ENCODE measurements at regions not wholly inside any gene's neighbourhood (a gene's known extent, or its start where the extent isn't known, plus 50 kb on each side); places are given as distances from the start of the nearest gene placed in this dataset.
"Not testable (repeated sequence)": the region's sequence is repeated elsewhere in the genome, so short reads cannot be mapped to it uniquely, and the experiment has no call there.

DNA sequence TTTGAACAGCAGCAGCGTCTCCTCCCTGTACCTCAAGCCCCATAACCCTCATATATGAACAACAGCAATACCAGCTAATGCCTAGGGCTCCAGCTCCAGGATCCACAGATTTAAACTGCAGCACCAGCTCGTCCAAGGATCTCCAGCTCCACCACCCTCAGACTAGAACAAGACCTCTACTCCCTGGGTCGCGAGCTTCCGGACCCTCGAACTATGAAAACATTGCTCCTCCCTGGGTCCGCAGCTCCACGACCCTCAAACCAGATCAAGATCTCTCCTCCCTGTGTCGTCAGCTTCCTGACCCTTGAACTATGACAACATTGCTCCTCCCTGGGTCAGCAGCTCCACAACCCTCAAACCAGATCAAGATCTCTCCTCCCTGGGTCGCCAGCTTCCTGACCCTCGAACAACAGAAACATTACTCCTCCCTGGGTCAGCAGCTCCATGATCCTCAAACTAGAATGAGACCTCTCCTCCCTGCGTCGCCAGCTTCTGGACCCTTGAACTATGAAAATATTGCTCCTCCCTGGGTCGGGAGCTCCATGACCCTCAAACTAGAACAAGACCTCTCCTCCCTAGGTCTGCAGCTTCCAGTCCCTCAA is 339.0 kb upstream of the SULF2 start:
- DNase-seq (ENCODE audit: insufficient read length, low spot score) = no peak
- TF ChIP-seq SPI1 (IDR thresholded peaks at IDR 0.05; ENCODE audit: low read depth, low read length) (no peak), POLR2A (IDR thresholded peaks at IDR 0.05; ENCODE audit: low read depth, low read length) (no peak), POU2F2 (IDR thresholded peaks at IDR 0.05; ENCODE audit: low read depth, low read length) (no peak), TAF1 (IDR thresholded peaks at IDR 0.05; ENCODE audit: low read depth, low read length) (no peak), PAX5 (IDR thresholded peaks at IDR 0.05; ENCODE audit: insufficient read depth, low read length, severe bottlenecking) (no peak)
- FAIRE-seq = no peak

DNA sequence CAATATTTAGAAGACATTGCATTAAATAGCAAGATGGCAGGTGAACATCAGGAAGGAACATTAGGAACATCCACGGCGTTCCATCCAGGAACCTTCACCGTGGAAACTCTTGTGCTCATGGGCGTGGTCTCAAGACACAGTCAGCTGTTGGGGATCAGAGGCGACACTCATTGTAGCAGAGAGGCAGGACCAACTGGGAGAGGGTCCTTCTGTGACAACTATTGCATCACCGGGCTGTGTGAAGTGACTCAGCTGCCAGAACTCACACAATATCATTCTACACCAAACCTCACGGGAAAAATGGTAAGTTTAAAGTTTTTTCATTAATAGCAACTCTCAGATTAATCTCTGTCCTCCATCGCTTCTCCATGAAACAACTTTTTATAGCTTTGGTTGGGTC is 334.8 kb upstream of the SULF2 start:
- DNase-seq (ENCODE audit: insufficient read length, low spot score) (no peak), FAIRE-seq (no peak)
- TF ChIP-seq TAF1 (IDR thresholded peaks at IDR 0.05; ENCODE audit: low read depth, low read length) = no peak
- no peak for TF ChIP-seq PAX5 (IDR thresholded peaks at IDR 0.05; ENCODE audit: insufficient read depth, low read length, severe bottlenecking)
- no peak for TF ChIP-seq POLR2A (IDR thresholded peaks at IDR 0.05; ENCODE audit: low read depth, low read length)
- no peak for TF ChIP-seq POU2F2 (IDR thresholded peaks at IDR 0.05; ENCODE audit: low read depth, low read length)
- TF ChIP-seq SPI1 (IDR thresholded peaks at IDR 0.05; ENCODE audit: low read depth, low read length) = no peak
- TF ChIP-seq POLR2AphosphoS5 (IDR thresholded peaks at IDR 0.05; ENCODE audit: low read depth, low read length) = no peak

DNA sequence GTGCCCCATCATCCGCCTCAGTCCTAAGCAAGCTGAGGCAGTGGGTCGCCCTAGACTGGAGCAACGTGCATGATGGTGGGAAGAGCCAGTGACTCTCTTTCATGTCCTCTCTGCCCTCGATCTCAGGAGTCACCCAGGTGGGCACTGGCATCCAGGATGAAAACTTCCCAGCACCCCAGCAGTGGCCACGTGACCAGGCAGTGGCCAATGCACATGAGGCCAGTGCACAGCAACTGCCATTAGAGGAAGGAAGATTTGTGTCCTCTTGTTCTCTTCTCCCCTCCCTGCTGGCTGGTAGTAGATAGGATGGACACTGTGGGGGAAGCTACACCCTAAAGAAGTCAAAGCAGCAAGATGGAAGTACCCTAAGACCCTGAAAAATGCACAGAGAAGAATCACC is 334.1 kb upstream of the SULF2 start:
- not testable (repeated sequence) for FAIRE-seq; DNase-seq (ENCODE audit: insufficient read length, low spot score)

DNA sequence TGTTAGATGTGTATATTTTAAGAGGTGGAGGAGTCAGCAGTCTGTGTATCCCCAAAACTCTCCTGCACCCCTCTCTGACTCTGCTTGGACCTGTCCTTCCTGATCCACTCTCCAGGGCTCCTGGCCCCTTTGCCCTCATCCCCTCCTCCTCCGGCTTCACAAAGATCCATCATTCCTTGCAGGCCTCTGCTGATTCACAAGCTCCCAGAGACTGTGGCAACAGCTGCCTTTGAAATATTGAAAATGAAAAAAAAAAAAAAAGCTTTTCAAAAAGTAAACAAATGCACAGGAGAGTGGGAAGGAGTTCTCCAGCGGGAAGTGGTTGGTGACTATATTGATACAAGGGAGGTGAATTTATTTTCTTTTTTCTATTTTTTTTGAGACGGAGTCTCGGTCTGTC is 330.2 kb upstream of the SULF2 start:
- TF ChIP-seq POLR2A (IDR thresholded peaks at IDR 0.05; ENCODE audit: low read depth, low read length) (no peak), POU2F2 (IDR thresholded peaks at IDR 0.05; ENCODE audit: low read depth, low read length) (no peak), PAX5 (IDR thresholded peaks at IDR 0.05; ENCODE audit: insufficient read depth, low read length, severe bottlenecking) (no peak), TAF1 (IDR thresholded peaks at IDR 0.05; ENCODE audit: low read depth, low read length) (no peak), POLR2AphosphoS5 (IDR thresholded peaks at IDR 0.05; ENCODE audit: low read depth, low read length) (no peak)
- FAIRE-seq (no peak), DNase-seq (ENCODE audit: insufficient read length, low spot score) (no peak)

DNA sequence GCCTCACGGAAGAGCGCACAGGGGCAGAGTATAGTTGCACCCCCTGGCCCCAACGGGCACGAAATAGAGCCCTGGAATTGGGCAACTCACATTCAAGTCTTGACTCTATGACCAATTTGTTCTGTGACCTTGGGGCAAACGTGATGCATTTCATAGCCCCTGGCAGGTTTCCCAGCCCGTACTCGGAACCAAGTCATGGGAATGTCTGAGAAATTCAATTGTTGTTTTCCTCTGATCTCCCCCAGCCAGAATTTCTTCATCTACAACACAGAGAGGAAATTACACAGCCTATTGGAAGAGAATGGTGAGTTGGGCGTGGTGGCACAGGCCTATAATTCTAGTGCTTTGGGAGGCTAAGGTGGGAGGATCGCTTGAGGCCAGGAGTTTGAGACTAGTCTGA is 322.3 kb upstream of the SULF2 start:
- FAIRE-seq (no peak), DNase-seq (ENCODE audit: insufficient read length, low spot score) (no peak)
- TF ChIP-seq POLR2AphosphoS5 (IDR thresholded peaks at IDR 0.05; ENCODE audit: low read depth, low read length) (no peak), PAX5 (IDR thresholded peaks at IDR 0.05; ENCODE audit: insufficient read depth, low read length, severe bottlenecking) (no peak), TAF1 (IDR thresholded peaks at IDR 0.05; ENCODE audit: low read depth, low read length) (no peak), POU2F2 (IDR thresholded peaks at IDR 0.05; ENCODE audit: low read depth, low read length) (no peak)

DNA sequence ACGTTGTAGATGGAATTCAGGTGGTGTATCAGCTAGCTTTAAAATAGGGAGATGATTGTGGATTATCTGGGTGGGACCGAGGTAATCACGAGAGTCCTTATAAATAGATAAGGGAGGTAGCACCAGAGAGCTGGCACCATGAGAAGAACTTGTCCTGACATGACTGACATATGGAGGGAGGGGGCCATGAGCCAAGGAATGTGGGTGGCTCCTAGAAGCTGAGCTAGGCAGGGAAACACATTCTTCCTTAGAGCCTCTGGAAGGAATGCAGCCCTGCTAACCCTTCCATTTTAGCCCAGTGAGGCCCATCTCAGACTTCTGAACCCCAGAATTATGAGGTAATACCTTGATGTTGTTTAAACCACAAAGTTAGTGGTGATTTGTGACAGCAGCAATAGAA is 321.1 kb upstream of the SULF2 start:
- FAIRE-seq = no peak
- no peak for DNase-seq (ENCODE audit: insufficient read length, low spot score)
- TF ChIP-seq POLR2AphosphoS5 (IDR thresholded peaks at IDR 0.05; ENCODE audit: low read depth, low read length) = no peak
- no peak for TF ChIP-seq POU2F2 (IDR thresholded peaks at IDR 0.05; ENCODE audit: low read depth, low read length)
- no peak for TF ChIP-seq TAF1 (IDR thresholded peaks at IDR 0.05; ENCODE audit: low read depth, low read length)
- no peak for TF ChIP-seq POLR2A (IDR thresholded peaks at IDR 0.05; ENCODE audit: low read depth, low read length)
- no peak for TF ChIP-seq SPI1 (IDR thresholded peaks at IDR 0.05; ENCODE audit: low read depth, low read length)
- TF ChIP-seq PAX5 (IDR thresholded peaks at IDR 0.05; ENCODE audit: insufficient read depth, low read length, severe bottlenecking) = no peak

DNA sequence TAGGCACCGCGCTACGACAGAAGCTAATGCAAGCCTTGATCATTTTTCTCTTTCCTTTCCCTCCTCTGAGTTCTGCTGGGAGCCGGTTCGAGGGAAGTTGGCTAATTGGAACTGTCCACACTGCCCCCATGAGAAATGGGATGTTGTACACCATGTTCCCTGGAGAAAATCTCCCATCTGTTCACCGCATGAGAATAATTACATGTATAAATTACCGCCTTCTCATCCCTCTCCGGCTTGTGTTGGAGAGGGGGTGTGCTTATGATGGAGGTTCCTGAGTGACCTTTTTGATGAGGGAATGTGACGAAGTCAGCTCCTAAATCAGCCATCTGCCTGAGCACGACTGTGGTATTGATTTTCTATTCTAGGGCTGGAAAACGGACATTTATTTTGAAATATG is 320.2 kb upstream of the SULF2 start:
- no peak for DNase-seq (ENCODE audit: insufficient read length, low spot score)
- no peak for TF ChIP-seq POLR2AphosphoS5 (IDR thresholded peaks at IDR 0.05; ENCODE audit: low read depth, low read length)
- no peak for TF ChIP-seq TAF1 (IDR thresholded peaks at IDR 0.05; ENCODE audit: low read depth, low read length)
- TF ChIP-seq PAX5 (IDR thresholded peaks at IDR 0.05; ENCODE audit: insufficient read depth, low read length, severe bottlenecking) = no peak
- no peak for TF ChIP-seq SPI1 (IDR thresholded peaks at IDR 0.05; ENCODE audit: low read depth, low read length)
- TF ChIP-seq POLR2A (IDR thresholded peaks at IDR 0.05; ENCODE audit: low read depth, low read length) = no peak
- TF ChIP-seq POU2F2 (IDR thresholded peaks at IDR 0.05; ENCODE audit: low read depth, low read length) = no peak
- FAIRE-seq = no peak

DNA sequence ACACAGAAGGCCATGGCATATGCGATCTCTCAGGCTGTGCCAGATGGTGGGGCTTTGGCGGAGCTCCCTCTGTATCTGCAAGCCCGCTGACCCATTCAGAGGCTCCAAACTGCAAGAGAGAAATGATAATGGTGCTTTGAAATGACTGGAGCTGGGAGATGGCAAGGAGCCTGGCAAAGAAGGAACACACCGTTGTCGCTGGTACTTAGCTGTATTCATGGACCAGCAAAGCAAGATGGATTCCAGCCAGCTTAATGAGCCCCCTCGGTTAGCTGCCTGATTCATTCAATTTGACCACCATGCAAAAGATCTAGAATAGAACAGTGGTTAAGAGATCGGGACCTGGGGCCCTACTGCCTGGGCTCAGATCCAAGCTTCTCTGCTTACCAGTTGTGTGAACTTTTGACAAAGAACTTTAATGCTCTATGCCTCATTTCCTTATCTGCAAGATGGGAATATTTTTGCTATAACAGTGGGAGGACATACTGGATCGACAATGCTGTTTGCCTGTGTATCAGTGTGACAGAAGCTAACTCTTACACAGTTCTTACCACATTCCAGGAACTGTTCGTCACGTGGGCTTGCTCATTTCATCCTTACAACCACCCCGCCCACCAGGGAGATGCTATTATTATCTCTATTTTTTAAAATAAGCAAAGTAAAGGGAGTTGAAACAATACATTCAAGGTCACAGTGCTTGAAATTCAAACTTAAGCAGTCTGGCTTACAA is 317.8 kb upstream of the SULF2 start:
- no peak for FAIRE-seq
- no peak for DNase-seq (ENCODE audit: insufficient read length, low spot score)
- TF ChIP-seq TAF1 (IDR thresholded peaks at IDR 0.05; ENCODE audit: low read depth, low read length) = no peak
- no peak for TF ChIP-seq POLR2AphosphoS5 (IDR thresholded peaks at IDR 0.05; ENCODE audit: low read depth, low read length)
- TF ChIP-seq PAX5 (IDR thresholded peaks at IDR 0.05; ENCODE audit: insufficient read depth, low read length, severe bottlenecking) = no peak
- TF ChIP-seq POLR2A (IDR thresholded peaks at IDR 0.05; ENCODE audit: low read depth, low read length) = no peak
- TF ChIP-seq SPI1 (IDR thresholded peaks at IDR 0.05; ENCODE audit: low read depth, low read length) = no peak
- no peak for TF ChIP-seq POU2F2 (IDR thresholded peaks at IDR 0.05; ENCODE audit: low read depth, low read length)

DNA sequence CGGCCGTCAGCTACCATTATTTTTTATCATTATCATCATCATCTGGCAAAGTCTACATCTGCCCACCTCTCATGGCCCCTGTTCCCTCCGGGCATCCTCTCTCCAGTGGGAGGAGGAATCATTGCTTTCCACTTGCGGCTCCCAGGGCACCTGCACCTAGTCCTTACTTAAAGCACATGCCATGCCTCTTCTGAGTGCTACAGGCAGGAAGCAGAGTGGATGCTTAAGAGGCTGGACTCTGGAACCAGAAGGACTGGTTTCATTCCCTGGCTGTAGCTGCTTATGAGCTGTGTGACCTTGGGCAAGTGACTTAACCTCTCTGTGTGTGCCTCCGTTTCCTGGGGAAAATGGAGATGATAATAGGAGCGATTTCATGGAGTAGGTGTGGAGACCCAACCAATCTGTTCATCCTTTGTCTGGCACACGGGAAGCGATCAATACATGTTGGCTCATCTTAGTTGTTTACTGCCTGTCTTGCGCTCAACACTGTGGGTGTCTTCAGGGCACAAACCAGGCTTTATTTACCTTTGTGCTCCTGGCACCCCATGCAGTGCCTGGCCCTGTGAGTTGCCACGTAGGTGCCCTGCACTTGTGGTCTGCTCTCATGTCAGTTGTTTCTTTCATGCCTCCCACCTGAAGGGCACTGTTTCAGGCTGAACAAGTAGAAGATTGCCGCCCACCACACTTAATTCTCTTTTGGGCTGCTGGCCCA is 317.0 kb upstream of the SULF2 start:
- TF ChIP-seq PAX5 (IDR thresholded peaks at IDR 0.05; ENCODE audit: insufficient read depth, low read length, severe bottlenecking) (no peak), POU2F2 (IDR thresholded peaks at IDR 0.05; ENCODE audit: low read depth, low read length) (no peak), TAF1 (IDR thresholded peaks at IDR 0.05; ENCODE audit: low read depth, low read length) (no peak), SPI1 (IDR thresholded peaks at IDR 0.05; ENCODE audit: low read depth, low read length) (no peak), POLR2A (IDR thresholded peaks at IDR 0.05; ENCODE audit: low read depth, low read length) (no peak), POLR2AphosphoS5 (IDR thresholded peaks at IDR 0.05; ENCODE audit: low read depth, low read length) (no peak)
- FAIRE-seq = no peak

More for the DNA sequence above, 317.0 kb upstream of the SULF2 start:
- no peak for DNase-seq (ENCODE audit: insufficient read length, low spot score)
